Lower leg skin (tissue), 4 donors: ENCODE measurements at regions not wholly inside any gene's neighbourhood (a gene's known extent, or its start where the extent isn't known, plus 50 kb on each side); places are given as distances from the start of the nearest gene placed in this dataset.

Experiments used
- DNase-seq, 2 donors: peaks; one replicate each; pipeline ENCODE4 v3.0.0-alpha.2; 2019; ENCODE audit warnings: low spot score in 2 of 2
- H3K4me3 ChIP-seq: fragments of 200-600 bp; sonication (generic); 2 replicates; pipeline ENCODE4 v1.5.1; 2017; ENCODE audit warnings: mild to moderate bottlenecking, low read depth; ENCODE audit not compliant: poor library complexity, severe bottlenecking
- CTCF ChIP-seq, 3 donors: fragments of 450-650 bp; IDR thresholded peaks; one replicate each; pipeline ENCODE4 v1.5.1; 2016; ENCODE audit warnings: antibody characterized with exemption in 3 of 3, mild to moderate bottlenecking in 3 of 3, moderate library complexity in 2 of 3
- POLR2A ChIP-seq, 2 donors: fragments of 450-650 bp; IDR thresholded peaks; one replicate each; pipeline ENCODE4 v1.6.1; 2016 to 2017; ENCODE audit warnings: antibody characterized with exemption in 2 of 2, mild to moderate bottlenecking in 1 of 2, moderate library complexity in 1 of 2
- WGBS, 2 donors: methylation state at CpG; one replicate each; pipeline ENCODE4 v1.1.5; 2018; 5-methylcytosine and 5-hydroxymethylcytosine counted together
- intact Hi-C: fragments of 100-400 bp; cut with DNase I; formaldehyde crosslinking; loops from one replicate; pipeline ENCODE4 v1.15.0; 2023; ENCODE audit warnings: low total_unique reads

- no peak for DNase-seq
- intact Hi-C loops, result no loop called here
- 50 to 60% methylated on average over 19 of the region's 19 CpGs for WGBS, 2 donors
- H3K4me3 ChIP-seq, result no peak overlapping the region
- TF ChIP-seq POLR2A (IDR thresholded peaks at IDR 0.05) (no peak), CTCF (IDR thresholded peaks at IDR 0.05) (no peak)
These were observed 96.5 kb downstream of the NXPE2 start for GRCh38 chr11:114774599-114775361.

GRCh38 chr11:114775875-114776621 lies 97.7 kb downstream of the NXPE2 start:
- DNase-seq, result no peak
- TF ChIP-seq POLR2A (IDR thresholded peaks at IDR 0.05) (no peak), CTCF (IDR thresholded peaks at IDR 0.05) (no peak)
- no peak overlapping the region for H3K4me3 ChIP-seq
- intact Hi-C loops, result no loop called here
- 43 to 46% methylated on average over 19 of the region's 19 CpGs for WGBS, 2 donors

- TF ChIP-seq POLR2A (IDR thresholded peaks at IDR 0.05) (no peak), CTCF (IDR thresholded peaks at IDR 0.05) (no peak)
- intact Hi-C loops, result no loop called here
- WGBS, 2 donors, result 82 to 83% methylated on average over 3 of the region's 3 CpGs
- no peak for DNase-seq
- H3K4me3 ChIP-seq, result no peak overlapping the region
These were observed 98.6 kb downstream of the NXPE2 start for GRCh38 chr11:114776956-114777355.

GRCh38 chr11:114779189-114779588 lies 100.9 kb downstream of the NXPE2 start:
- intact Hi-C loops, result no loop called here
- TF ChIP-seq CTCF (IDR thresholded peaks at IDR 0.05), result no peak
- no peak for TF ChIP-seq POLR2A (IDR thresholded peaks at IDR 0.05)

GRCh38 chr11:114782650-114783310 lies 104.5 kb downstream of the NXPE2 start:
- intact Hi-C loops, result no loop called here
- no peak overlapping the region for H3K4me3 ChIP-seq
- WGBS, 2 donors, result 58 to 64% methylated on average over 13 of the region's 13 CpGs
- no peak for DNase-seq
- TF ChIP-seq CTCF (IDR thresholded peaks at IDR 0.05) (no peak), POLR2A (IDR thresholded peaks at IDR 0.05) (no peak)

More at GRCh38 chr11:114779189-114779588, 100.9 kb downstream of the NXPE2 start:
- H3K4me3 ChIP-seq, result no peak overlapping the region
- DNase-seq, result no peak
- 86 to 95% methylated on average over 10 of the region's 10 CpGs for WGBS, 2 donors
